ENCODE measurements at regions not wholly inside any gene's neighbourhood (a gene's known extent, or its start where the extent isn't known, plus 50 kb on each side); places are given as distances from the start of the nearest gene placed in this dataset.

- TF ChIP-seq EZH2 (IDR thresholded peaks at IDR 0.05; ENCODE audit: low read length) = no peak
- TF ChIP-seq, protein P1, sequence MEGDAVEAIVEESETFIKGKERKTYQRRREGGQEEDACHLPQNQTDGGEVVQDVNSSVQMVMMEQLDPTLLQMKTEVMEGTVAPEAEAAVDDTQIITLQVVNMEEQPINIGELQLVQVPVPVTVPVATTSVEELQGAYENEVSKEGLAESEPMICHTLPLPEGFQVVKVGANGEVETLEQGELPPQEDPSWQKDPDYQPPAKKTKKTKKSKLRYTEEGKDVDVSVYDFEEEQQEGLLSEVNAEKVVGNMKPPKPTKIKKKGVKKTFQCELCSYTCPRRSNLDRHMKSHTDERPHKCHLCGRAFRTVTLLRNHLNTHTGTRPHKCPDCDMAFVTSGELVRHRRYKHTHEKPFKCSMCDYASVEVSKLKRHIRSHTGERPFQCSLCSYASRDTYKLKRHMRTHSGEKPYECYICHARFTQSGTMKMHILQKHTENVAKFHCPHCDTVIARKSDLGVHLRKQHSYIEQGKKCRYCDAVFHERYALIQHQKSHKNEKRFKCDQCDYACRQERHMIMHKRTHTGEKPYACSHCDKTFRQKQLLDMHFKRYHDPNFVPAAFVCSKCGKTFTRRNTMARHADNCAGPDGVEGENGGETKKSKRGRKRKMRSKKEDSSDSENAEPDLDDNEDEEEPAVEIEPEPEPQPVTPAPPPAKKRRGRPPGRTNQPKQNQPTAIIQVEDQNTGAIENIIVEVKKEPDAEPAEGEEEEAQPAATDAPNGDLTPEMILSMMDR (optimal IDR thresholded peaks at IDR 0.05 in 1 of 3, IDR thresholded peaks at IDR 0.05 in 1 of 3, conservative IDR thresholded peaks at IDR 0.05 in 1 of 3; ENCODE audit: extremely low read depth in 1 of 3, insufficient read depth in 2 of 3, low read length in 3 of 3) = no peak
These were observed 1086.0 kb downstream of the SORCS3 start for GRCh38 chr10:105727131-105727530.

All from keratinocyte (primary cell).